ENCODE measurements at regions not wholly inside any gene's neighbourhood (a gene's known extent, or its start where the extent isn't known, plus 50 kb on each side); places are given as distances from the start of the nearest gene placed in this dataset.

- TF ChIP-seq CTCF (IDR thresholded peaks at IDR 0.05; ENCODE audit: control extremely low read depth in 1 of 3, insufficient read depth in 1 of 3, low read depth in 1 of 3, low read length in 3 of 3) (no peak), SP4 (IDR thresholded peaks at IDR 0.05; ENCODE audit: low read length) (no peak), EZH2 (IDR thresholded peaks at IDR 0.05; ENCODE audit: low read depth, low read length, severe bottlenecking) (no peak), POLR2AphosphoS5 (IDR thresholded peaks at IDR 0.05; ENCODE audit: low read depth, low read length) (no peak), CHD2 (IDR thresholded peaks at IDR 0.05; ENCODE audit: low read length) (no peak), POLR2A (IDR thresholded peaks at IDR 0.05; ENCODE audit: control extremely low read depth in 1 of 2, low read depth in 2 of 2, low read length in 2 of 2) (no peak), GABPA (IDR thresholded peaks at IDR 0.05; ENCODE audit: borderline replicate concordance, insufficient read depth, low read length) (no peak), ATF2 (IDR thresholded peaks at IDR 0.05; ENCODE audit: low read length) (no peak), SP1 (IDR thresholded peaks at IDR 0.05; ENCODE audit: low read depth, low read length) (no peak), BRCA1 (IDR thresholded peaks at IDR 0.05; ENCODE audit: low read depth, low read length) (no peak), TCF12 (IDR thresholded peaks at IDR 0.05; ENCODE audit: low read depth, low read length) (no peak), TBP (IDR thresholded peaks at IDR 0.05; ENCODE audit: low read depth, low read length) (no peak), ATF3 (IDR thresholded peaks at IDR 0.05; ENCODE audit: insufficient read depth, low read depth, low read length) (no peak), EP300 (IDR thresholded peaks at IDR 0.05; ENCODE audit: borderline replicate concordance in 1 of 2, low read depth in 2 of 2, low read length in 2 of 2) (no peak)
These were observed 225.6 kb downstream of the CYP26B1 start for GRCh38 chr2:71922091-71922490.
